K562 (cell line): ENCODE measurements at regions not wholly inside any gene's neighbourhood (a gene's known extent, or its start where the extent isn't known, plus 50 kb on each side); places are given as distances from the start of the nearest gene placed in this dataset.

Source experiments
- ATAC-seq: fragments of 200-7000 bp; cut with Tn5 transposase; 3 replicates; pipeline ENCODE4 v1.9.1; 2020; ENCODE audit warnings: moderate library complexity
- BruUV-seq: library from RNA; stranded (reverse); fragments of 400-500 nt; replicated peaks from 2 replicates; lab custom pipeline; 2021; lab: Mats Ljungman, UMichigan
- CTCF ChIA-PET: fragments of 300-600 bp; formaldehyde crosslinking; extraction: SDS; loops from one replicate; lab custom pipeline; 2021; ENCODE audit warnings: low intra/inter-chr PET ratio; lab: Yijun Ruan, JAX
- POLR2A ChIA-PET: fragments of 300-600, 350-650 bp; sonication (Branson Sonifier 250); formaldehyde crosslinking; extraction: SDS; loops from one replicate; lab custom pipeline; 2021; ENCODE audit warnings: antibody characterized with exemption, inconsistent platforms; lab: Yijun Ruan, JAX
- DNase-seq, 4 experiments: peaks; one replicate each; pipeline versions ENCODE4 v3.0.0 to v3.0.0-alpha.2; 2011 to 2018; ENCODE audit warnings: low spot score in 3 of 4, mixed read lengths in 3 of 4; ENCODE audit errors: extremely low read depth in 1 of 4
- FAIRE-seq: peaks from 2 replicates; lab custom pipeline; 2011; peaks lifted over from hg19 to GRCh38; lab: Jason Lieb, UNC
- H2AFZ ChIP-seq: 2 replicates; pipeline ENCODE4 v1.6.0; 2011; ENCODE audit warnings: low read depth, low read length, control low read depth, inconsistent platforms
- H3K27ac ChIP-seq: fragments of 200-600 bp; 3 replicates; pipeline ENCODE4 v1.8.0; 2011; ENCODE audit warnings: low read depth, mild to moderate bottlenecking, control low read depth, inconsistent platforms, low read length, moderate library complexity, mixed read lengths; ENCODE audit errors: extremely low read depth
- H3K27me3 ChIP-seq, 2 experiments: fragments of 300-600 bp in 1 of 2; 2 replicates in 1 of 2; 3 replicates in 1 of 2; pipeline versions ENCODE4 v1.6.0 to v1.8.0; 2011; ENCODE audit warnings: inconsistent platforms in 2 of 2, low read length in 2 of 2, mild to moderate bottlenecking in 1 of 2, mixed read lengths in 1 of 2, moderate library complexity in 1 of 2; ENCODE audit not compliant: control insufficient read depth in 2 of 2, insufficient read depth in 2 of 2
- H3K36me3 ChIP-seq: fragments of 300-600 bp; 3 replicates; pipeline ENCODE4 v1.8.0; 2011; ENCODE audit warnings: mild to moderate bottlenecking, low read length, inconsistent platforms; ENCODE audit not compliant: control insufficient read depth, insufficient read depth
- H3K4me1 ChIP-seq, 2 experiments: fragments of 200-600 bp in 1 of 2; replicated peaks in 1 of 2; 2 replicates in 1 of 2; 3 replicates in 1 of 2; pipeline versions ENCODE4 v1.5.1 to v1.8.0; 2011; ENCODE audit warnings: inconsistent platforms in 2 of 2, low read length in 2 of 2, mild to moderate bottlenecking in 1 of 2, mixed read lengths in 1 of 2, moderate library complexity in 1 of 2; ENCODE audit not compliant: control insufficient read depth in 2 of 2, insufficient read depth in 2 of 2
- H3K4me2 ChIP-seq: 2 replicates; pipeline ENCODE4 v1.6.1; 2011; ENCODE audit warnings: low read length, control low read depth, inconsistent platforms, mixed read lengths; ENCODE audit not compliant: insufficient read depth
- H3K4me3 ChIP-seq: fragments of 200-600 bp; sonication (generic), shearing (Covaris generic); 2 replicates; pipeline ENCODE4 v1.5.1; 2016; ENCODE audit warnings: control low read depth, inconsistent platforms
- H3K79me2 ChIP-seq: fragments of 200-600 bp; 3 replicates; pipeline ENCODE4 v1.8.0; 2011; ENCODE audit warnings: low read length, inconsistent platforms; ENCODE audit not compliant: control insufficient read depth, insufficient read depth
- H3K9ac ChIP-seq, 2 experiments: 2 replicates each; pipeline versions ENCODE4 v1.6.0 to v1.6.1; 2011; ENCODE audit warnings: low read depth in 2 of 2, low read length in 2 of 2, control low read depth in 1 of 2, inconsistent platforms in 1 of 2, mild to moderate bottlenecking in 1 of 2, mixed read lengths in 1 of 2; ENCODE audit not compliant: insufficient read depth in 1 of 2
- H3K9me1 ChIP-seq: one replicate; pipeline ENCODE4 v1.6.0; 2011; ENCODE audit warnings: inconsistent platforms, mild to moderate bottlenecking, low read length, moderate library complexity; ENCODE audit not compliant: control insufficient read depth, insufficient read depth
- H3K9me3 ChIP-seq: replicated peaks from 2 replicates; pipeline ENCODE4 v1.5.1; 2011; ENCODE audit warnings: low read depth, low read length, inconsistent platforms; ENCODE audit not compliant: control insufficient read depth, insufficient read depth
- H4K20me1 ChIP-seq: replicated peaks from 2 replicates; pipeline ENCODE4 v1.6.1; 2011; ENCODE audit warnings: low read length, inconsistent platforms, mixed read lengths; ENCODE audit not compliant: control insufficient read depth, insufficient read depth
- CBX3 ChIP-seq, 2 experiments: IDR thresholded peaks; 1 replicate in 1 of 2; 2 replicates in 1 of 2; pipeline ENCODE4 v1.6.1; 2012; ENCODE audit warnings: inconsistent platforms in 2 of 2, low read length in 2 of 2, borderline replicate concordance in 1 of 2, control low read depth in 1 of 2
- HNRNPK ChIP-seq: fragments of 200-400 bp; formaldehyde crosslinking; IDR thresholded peaks from one replicate; pipeline ENCODE4 v1.6.1; 2018; ENCODE audit warnings: mild to moderate bottlenecking, low read depth, low read length; ENCODE audit not compliant: poor library complexity, severe bottlenecking
- PHTF2 ChIP-seq: fragments of 250-450 bp; sonication (Bioruptor Pico); IDR thresholded peaks from 2 replicates; pipeline ENCODE4 v1.5.0; 2021; ENCODE audit warnings: mild to moderate bottlenecking
- ZNF785 ChIP-seq: fragments of 250-450 bp; sonication (Bioruptor Pico); IDR thresholded peaks from 2 replicates; pipeline ENCODE4 v1.4.0; 2020; ENCODE audit warnings: mild to moderate bottlenecking
- WGBS: fragments of 100-300 bp; shearing (Covaris generic); methylation state at CpG from one replicate; pipeline ENCODE4 v1.1.6; 2016; ENCODE audit warnings: low coverage, mixed read lengths; ENCODE audit not compliant: insufficient coverage; ENCODE audit errors: missing lambda C conversion rate; 5-methylcytosine and 5-hydroxymethylcytosine counted together
- in situ Hi-C: fragments of 300-500 bp; cut with MboI; formaldehyde crosslinking; loops from 4 replicates; pipeline ENCODE4 v1.15.0; 2018; ENCODE audit warnings: inconsistent platforms, mixed read lengths
- intact Hi-C: fragments of 100-400 bp; cut with micrococcal nuclease; formaldehyde crosslinking; loops from 2 replicates; pipeline ENCODE4 v1.14.2; 2022

- TF ChIP-seq CBX3 (IDR thresholded peaks at IDR 0.05; ENCODE audit: borderline replicate concordance in 1 of 2, low read length in 2 of 2) = no peak
These were observed 351.6 kb downstream of the HHIPL2 start (continued) for GRCh38 chr1:222196288-222196687.

GRCh38 chr1:222195857-222196256, 352.0 kb downstream of the HHIPL2 start:
- Histone ChIP-seq H3K9me1 (no peaks in the 10 kb centered on the region), H3K9ac (no peak overlapping the region), H3K4me2 (no peak overlapping the region), H3K4me1 (no peaks in the 10 kb centered on the region), H3K4me3 (no peak overlapping the region), H3K36me3 (no peaks in the 10 kb centered on the region), H3K27me3 (no peaks in the 10 kb centered on the region), H3K27ac (no peak overlapping the region), H3K79me2 (no peaks in the 10 kb centered on the region), H2AFZ (no peak overlapping the region), H4K20me1 (no peaks in the 10 kb centered on the region), H3K9me3 (peaks cover 2% of the 10 kb centered on the region; the same call in 1 of the 2 replicates)
- in situ Hi-C loops (no loop called here), intact Hi-C loops (no loop called here)
- ChIA-PET POLR2A (no interaction called here), CTCF (no interaction called here)
- no peak for FAIRE-seq
- DNase-seq = no peak
- WGBS = 2% methylated on average over 4 of the region's 4 CpGs
- TF ChIP-seq ZNF785 = no peak
- TF ChIP-seq, all 486 proteins: peak for 0
- no peak for ATAC-seq
- no TSS peak for BruUV-seq

- TF ChIP-seq HNRNPK (peak; percentile 94), PHTF2 (no peak)
- ATAC-seq (no peak), DNase-seq (no peak), FAIRE-seq (no peak)
- H3K9me3 ChIP-seq = peaks cover 5% of the 10 kb centered on the region; the same call in 1 of the 2 replicates
- H3K4me3 ChIP-seq = no peak overlapping the region
- 0% methylated on average over 1 of the region's 1 CpG for WGBS
- no peaks in the 10 kb centered on the region for H3K4me1 ChIP-seq
- BruUV-seq = no TSS peak
- POLR2A ChIA-PET = no interaction called here
- in situ Hi-C loops = no loop called here
- no peak overlapping the region for H3K27ac ChIP-seq
- H3K27me3 ChIP-seq = no peaks in the 10 kb centered on the region
- no peaks in the 10 kb centered on the region for H3K79me2 ChIP-seq
- intact Hi-C loops = no loop called here
- no peak overlapping the region for H2AFZ ChIP-seq
- no peaks in the 10 kb centered on the region for H3K9me1 ChIP-seq
- no peaks in the 10 kb centered on the region for H4K20me1 ChIP-seq
- no peak overlapping the region for H3K4me2 ChIP-seq
- H3K36me3 ChIP-seq = no peaks in the 10 kb centered on the region
- CTCF ChIA-PET = no interaction called here
- no peak overlapping the region for H3K9ac ChIP-seq
These were observed 358.7 kb downstream of the HHIPL2 start for GRCh38 chr1:222189218-222189617.
